AG04449 (cell line): ENCODE measurements at regions not wholly inside any gene's neighbourhood (a gene's known extent, or its start where the extent isn't known, plus 50 kb on each side); places are given as distances from the start of the nearest gene placed in this dataset.

Experiments
- CTCF ChIA-PET: fragments of 350-600 bp; formaldehyde crosslinking; extraction: SDS; loops from one replicate; lab custom pipeline; 2021; ENCODE audit warnings: antibody characterized with exemption; lab: Yijun Ruan, JAX
- POLR2A ChIA-PET: fragments of 400-600, 350-600 bp; formaldehyde crosslinking; extraction: SDS; loops from one replicate; lab custom pipeline; 2020; ENCODE audit warnings: antibody characterized with exemption, inconsistent platforms; lab: Yijun Ruan, JAX
- DNase-seq: peaks from one replicate; pipeline ENCODE4 v3.0.0-alpha.2; 2010; ENCODE audit warnings: low read depth, low spot score
- H3K4me3 ChIP-seq: 2 replicates; pipeline ENCODE4 v1.5.1; 2011; ENCODE audit warnings: low read depth, mild to moderate bottlenecking, control low read depth, low read length
- CTCF ChIP-seq: IDR thresholded peaks from one replicate; pipeline ENCODE4 v1.5.1; 2011; ENCODE audit warnings: mild to moderate bottlenecking, moderate library complexity, low read length, control low read depth, inconsistent platforms; ENCODE audit not compliant: insufficient read depth; ENCODE audit errors: missing control alignments

DNA sequence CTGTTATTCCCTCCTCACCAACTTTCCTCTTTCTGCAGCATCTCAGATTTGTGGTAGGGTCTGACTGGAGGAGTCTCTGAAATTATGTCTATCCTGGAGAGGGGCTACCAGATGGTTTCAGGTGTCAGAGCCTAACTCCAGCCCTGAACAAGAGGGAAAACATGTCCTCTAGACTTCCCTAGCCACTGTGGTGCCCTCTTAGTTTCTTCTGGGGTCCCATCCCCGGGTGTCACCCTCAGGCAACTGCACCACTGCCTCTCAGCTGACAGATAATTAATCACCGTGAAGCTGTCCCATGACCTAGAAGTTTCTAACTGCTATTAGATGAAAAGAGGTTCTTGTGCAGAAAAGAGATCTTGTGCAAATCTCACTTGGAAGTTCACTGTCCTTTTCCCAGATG is 95.1 kb upstream of the CELF4 start:
- POLR2A ChIA-PET: no interaction called here
- CTCF ChIA-PET: no interaction called here
- no peak for TF ChIP-seq CTCF

DNA sequence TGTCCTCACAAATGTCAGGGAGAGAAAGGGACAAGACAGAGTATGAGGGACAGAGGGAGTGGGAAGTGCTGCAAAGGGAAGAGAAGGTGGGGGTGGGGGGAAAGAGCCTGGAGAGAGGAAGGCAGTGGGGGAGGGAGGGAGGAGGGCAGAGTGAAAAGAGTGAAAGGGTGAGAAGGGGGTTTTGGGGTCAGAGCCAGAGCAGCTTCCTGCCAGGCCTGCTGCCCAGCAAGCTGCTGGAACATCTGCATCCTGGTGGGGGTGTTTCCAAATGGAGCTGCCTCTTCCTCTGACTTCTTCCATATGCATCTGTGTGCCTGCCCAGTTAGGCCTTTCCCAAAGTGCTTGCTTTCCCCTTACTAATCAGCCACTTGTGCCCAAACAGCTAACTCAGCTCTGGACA is 94.3 kb upstream of the CELF4 start:
- DNase-seq: no peak
- no peak overlapping the region for H3K4me3 ChIP-seq
- ChIA-PET CTCF (no interaction called here), POLR2A (no interaction called here)
- TF ChIP-seq CTCF: no peak

More for the DNA sequence above, 95.1 kb upstream of the CELF4 start:
- no peak for DNase-seq
- H3K4me3 ChIP-seq: no peak overlapping the region

DNA sequence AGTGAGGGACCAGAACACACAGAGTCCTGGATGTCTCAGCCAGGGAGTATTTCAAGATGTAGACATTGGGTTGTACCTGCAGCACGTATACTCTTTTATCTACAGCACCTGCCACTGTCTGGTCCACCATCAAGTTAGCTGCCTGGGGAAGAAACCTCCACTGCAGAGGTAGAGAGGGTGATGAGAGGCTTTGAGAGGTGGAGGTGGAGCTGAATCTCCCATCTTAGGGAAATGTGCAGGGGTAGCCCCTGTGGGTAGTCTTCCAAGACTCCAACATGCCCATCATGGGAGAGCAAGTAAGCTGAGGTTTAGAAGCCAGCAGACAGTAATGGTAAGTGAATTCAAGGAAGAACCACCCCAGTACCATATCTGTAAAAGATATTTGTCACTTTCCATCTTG is 93.3 kb upstream of the CELF4 start:
- H3K4me3 ChIP-seq: no peak overlapping the region
- no peak for TF ChIP-seq CTCF
- ChIA-PET POLR2A (no interaction called here), CTCF (no interaction called here)
- DNase-seq: no peak

GRCh38 chr18:37657493-37657892 is 91.9 kb upstream of the CELF4 start:
- no peak for DNase-seq
- ChIA-PET POLR2A (no interaction called here), CTCF (no interaction called here)
- no peak overlapping the region for H3K4me3 ChIP-seq
- no peak for TF ChIP-seq CTCF

- ChIA-PET POLR2A (no interaction called here), CTCF (no interaction called here)
- no peak for DNase-seq
- no peak for TF ChIP-seq CTCF
- H3K4me3 ChIP-seq: no peak overlapping the region
Measured at GRCh38 chr18:37654731-37655369, 89.3 kb upstream of the CELF4 start.

DNA sequence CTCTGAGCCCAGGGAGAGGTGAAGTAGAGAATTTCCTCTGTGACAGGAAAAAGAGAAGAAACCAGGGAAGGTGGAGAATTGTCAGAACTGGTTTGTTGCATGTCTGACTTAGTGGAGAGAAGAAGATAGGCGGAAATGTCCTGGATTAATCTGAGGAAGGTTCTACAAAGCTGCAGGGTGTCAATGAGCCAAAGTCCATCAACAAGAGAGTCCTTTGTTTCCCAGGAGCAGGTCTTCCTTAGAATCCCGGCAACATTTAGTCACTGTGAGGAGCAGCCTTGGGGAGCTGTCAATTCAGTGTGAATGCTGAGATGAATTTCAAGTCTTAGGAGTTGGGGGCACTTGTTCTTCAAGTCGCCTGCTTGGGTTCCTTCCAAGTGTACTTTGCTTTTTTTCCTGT is 88.4 kb upstream of the CELF4 start:
- no peak for TF ChIP-seq CTCF
- no peak overlapping the region for H3K4me3 ChIP-seq
- no peak for DNase-seq
- CTCF ChIA-PET: no interaction called here
- POLR2A ChIA-PET: no interaction called here
